ENCODE measurements at regions not wholly inside any gene's neighbourhood (a gene's known extent, or its start where the extent isn't known, plus 50 kb on each side); places are given as distances from the start of the nearest gene placed in this dataset.

- TF ChIP-seq CTCF (IDR thresholded peaks at IDR 0.05; ENCODE audit: low read depth, low read length): no peak
- no peak overlapping the region for H3K4me3 ChIP-seq (ENCODE audit: low read depth, low read length)
Measured at GRCh38 chr1:34341896-34342295, 165.2 kb downstream of the C1orf94 start.

- no peak for TF ChIP-seq CTCF (IDR thresholded peaks at IDR 0.05; ENCODE audit: low read depth, low read length)
Measured at GRCh38 chr1:34342334-34342733, 165.6 kb downstream of the C1orf94 start.

GRCh38 chr1:34346128-34346527, 169.4 kb downstream of the C1orf94 start:
- TF ChIP-seq CTCF (IDR thresholded peaks at IDR 0.05; ENCODE audit: low read depth, low read length): no peak
- H3K4me3 ChIP-seq (ENCODE audit: low read depth, low read length): no peak overlapping the region

More at GRCh38 chr1:34342334-34342733, 165.6 kb downstream of the C1orf94 start:
- H3K4me3 ChIP-seq (ENCODE audit: low read depth, low read length): no peak overlapping the region

GRCh38 chr1:34353409-34353808, 176.7 kb downstream of the C1orf94 start:
- TF ChIP-seq CTCF (IDR thresholded peaks at IDR 0.05; ENCODE audit: low read depth, low read length): no peak
- H3K4me3 ChIP-seq (ENCODE audit: low read depth, low read length): no peak overlapping the region

- no peak for TF ChIP-seq CTCF (IDR thresholded peaks at IDR 0.05; ENCODE audit: low read depth, low read length)
- no peak overlapping the region for H3K4me3 ChIP-seq (ENCODE audit: low read depth, low read length)
Measured at GRCh38 chr1:34354367-34354766, 177.7 kb downstream of the C1orf94 start.

GRCh38 chr1:34356853-34357252, 180.1 kb downstream of the C1orf94 start:
- H3K4me3 ChIP-seq (ENCODE audit: low read depth, low read length): no peak overlapping the region
- TF ChIP-seq CTCF (IDR thresholded peaks at IDR 0.05; ENCODE audit: low read depth, low read length): no peak

GRCh38 chr1:34358636-34359035, 181.9 kb downstream of the C1orf94 start:
- TF ChIP-seq CTCF (IDR thresholded peaks at IDR 0.05; ENCODE audit: low read depth, low read length): no peak
- no peak overlapping the region for H3K4me3 ChIP-seq (ENCODE audit: low read depth, low read length)
